OCI-LY3 (cell line): ENCODE measurements at regions not wholly inside any gene's neighbourhood (a gene's known extent, or its start where the extent isn't known, plus 50 kb on each side); places are given as distances from the start of the nearest gene placed in this dataset.
A peak's percentile ranks its signal among the peaks of the same experiment; 100 is the strongest.

Source experiments
- H2AFZ ChIP-seq: fragments of 200-600, 300-600 bp; shearing (Covaris generic); 2 replicates; pipeline ENCODE4 v1.6.0; 2014; ENCODE audit warnings: antibody characterized with exemption, low read depth, low read length
- H3K27ac ChIP-seq: fragments of 200-600, 300-600 bp; sonication (generic); 2 replicates; pipeline ENCODE4 v1.5.1; 2014; ENCODE audit warnings: mild to moderate bottlenecking, low read length, moderate library complexity, mixed read lengths
- H3K27me3 ChIP-seq: fragments of 200-600, 300-600 bp; sonication (generic); 2 replicates; pipeline ENCODE4 v1.6.1; 2014; ENCODE audit warnings: low read depth, low read length, mixed read lengths
- H3K36me3 ChIP-seq: fragments of 200-600, 300-600 bp; sonication (generic); replicated peaks from 2 replicates; pipeline ENCODE3; 2014; ENCODE audit warnings: low read depth, low read length, mixed read lengths
- H3K4me1 ChIP-seq: fragments of 300-600, 200-600 bp; sonication (generic); 2 replicates; pipeline ENCODE4 v1.6.1; 2014; ENCODE audit warnings: low read length, mixed read lengths
- H3K4me2 ChIP-seq: fragments of 200-600, 300-600 bp; sonication (generic); 2 replicates; pipeline ENCODE4 v1.6.1; 2014; ENCODE audit warnings: low read length, mixed read lengths
- H3K4me3 ChIP-seq: fragments of 300-600, 200-600 bp; sonication (generic); 2 replicates; pipeline ENCODE4 v1.5.1; 2014; ENCODE audit warnings: antibody characterized with exemption, mild to moderate bottlenecking, low read length, moderate library complexity
- H3K79me2 ChIP-seq: fragments of 300-600, 200-600 bp; shearing (Covaris generic); 2 replicates; pipeline ENCODE4 v1.6.1; 2014; ENCODE audit warnings: mild to moderate bottlenecking, low read length, mixed read lengths
- H3K9ac ChIP-seq: fragments of 300-600, 200-600 bp; shearing (Covaris generic); 2 replicates; pipeline ENCODE4 v1.6.0; 2014; ENCODE audit warnings: mild to moderate bottlenecking, low read length, moderate library complexity
- H3K9me3 ChIP-seq: fragments of 200-600, 300-600 bp; shearing (Covaris generic); 2 replicates; pipeline ENCODE4 v1.6.1; 2014; ENCODE audit warnings: low read length, mixed read lengths; ENCODE audit not compliant: insufficient read depth
- H4K20me1 ChIP-seq: fragments of 200-600, 300-600 bp; sonication (generic); 2 replicates; pipeline ENCODE4 v1.6.1; 2016; ENCODE audit warnings: low read length, mixed read lengths; ENCODE audit not compliant: insufficient read depth
- EZH2phosphoT487 ChIP-seq: fragments of 200-600 bp; shearing (Covaris generic); IDR thresholded peaks from 2 replicates; pipeline ENCODE4 v1.6.1; 2018; ENCODE audit warnings: antibody characterized with exemption, mixed run types, low read depth
- TF ChIP-seq, protein P1 (sequence below): fragments of 200-600, 300-600 bp; sonication (generic); IDR thresholded peaks from 2 replicates; pipeline ENCODE4 v1.5.1; 2014; ENCODE audit warnings: antibody characterized with exemption, low read length, low read depth

DNA sequence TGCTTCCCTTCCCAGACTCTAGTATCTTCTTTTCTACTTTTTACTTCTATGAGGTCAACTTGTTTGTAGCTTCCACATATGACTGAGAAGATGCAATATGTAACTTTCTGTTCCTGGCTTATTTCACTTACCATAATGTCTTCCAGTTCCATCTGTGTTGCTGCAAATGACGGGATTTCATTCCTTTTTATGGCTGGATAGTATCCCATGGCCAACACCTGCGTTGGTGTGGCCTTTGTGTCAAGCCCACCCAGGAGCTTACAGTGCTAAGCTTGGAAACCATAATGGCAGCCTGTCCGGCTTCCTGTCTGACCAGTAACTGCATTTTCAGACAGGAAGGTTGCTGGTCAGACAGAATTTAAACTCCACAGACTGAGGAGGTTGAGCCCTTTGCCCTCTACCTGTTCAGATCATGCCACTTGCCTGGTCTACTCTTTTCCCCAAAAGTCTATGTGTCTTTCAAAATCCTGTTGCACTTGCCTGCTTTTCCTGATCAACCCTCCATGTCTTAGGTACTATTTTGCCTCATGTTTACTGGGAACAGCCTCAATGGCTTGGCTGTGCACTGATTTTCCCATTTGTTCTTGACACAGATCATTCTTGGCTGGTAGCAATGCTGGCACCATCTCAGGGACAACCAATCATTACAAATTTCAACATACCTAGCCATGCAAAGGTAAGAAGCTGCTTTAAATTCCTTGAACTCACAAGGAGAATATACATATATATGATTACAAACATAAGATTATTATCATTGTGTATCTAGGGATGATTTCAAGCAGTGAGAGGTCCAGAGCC lies 114.3 kb upstream of the PLEKHG1 start:
- Histone ChIP-seq H3K4me2 (no peak overlapping the region), H3K9me3 (no peaks in the 10 kb centered on the region), H3K9ac (no peak overlapping the region), H3K4me1 (peaks cover 10% of the 10 kb centered on the region), H3K4me3 (no peak overlapping the region), H3K36me3 (no peaks in the 10 kb centered on the region), H3K27me3 (peaks cover 5% of the 10 kb centered on the region), H2AFZ (no peak overlapping the region), H4K20me1 (no peaks in the 10 kb centered on the region), H3K79me2 (no peaks in the 10 kb centered on the region), H3K27ac (no peak overlapping the region)
- TF ChIP-seq, protein P1, sequence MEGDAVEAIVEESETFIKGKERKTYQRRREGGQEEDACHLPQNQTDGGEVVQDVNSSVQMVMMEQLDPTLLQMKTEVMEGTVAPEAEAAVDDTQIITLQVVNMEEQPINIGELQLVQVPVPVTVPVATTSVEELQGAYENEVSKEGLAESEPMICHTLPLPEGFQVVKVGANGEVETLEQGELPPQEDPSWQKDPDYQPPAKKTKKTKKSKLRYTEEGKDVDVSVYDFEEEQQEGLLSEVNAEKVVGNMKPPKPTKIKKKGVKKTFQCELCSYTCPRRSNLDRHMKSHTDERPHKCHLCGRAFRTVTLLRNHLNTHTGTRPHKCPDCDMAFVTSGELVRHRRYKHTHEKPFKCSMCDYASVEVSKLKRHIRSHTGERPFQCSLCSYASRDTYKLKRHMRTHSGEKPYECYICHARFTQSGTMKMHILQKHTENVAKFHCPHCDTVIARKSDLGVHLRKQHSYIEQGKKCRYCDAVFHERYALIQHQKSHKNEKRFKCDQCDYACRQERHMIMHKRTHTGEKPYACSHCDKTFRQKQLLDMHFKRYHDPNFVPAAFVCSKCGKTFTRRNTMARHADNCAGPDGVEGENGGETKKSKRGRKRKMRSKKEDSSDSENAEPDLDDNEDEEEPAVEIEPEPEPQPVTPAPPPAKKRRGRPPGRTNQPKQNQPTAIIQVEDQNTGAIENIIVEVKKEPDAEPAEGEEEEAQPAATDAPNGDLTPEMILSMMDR, result no peak
- no peak for TF ChIP-seq EZH2phosphoT487

DNA sequence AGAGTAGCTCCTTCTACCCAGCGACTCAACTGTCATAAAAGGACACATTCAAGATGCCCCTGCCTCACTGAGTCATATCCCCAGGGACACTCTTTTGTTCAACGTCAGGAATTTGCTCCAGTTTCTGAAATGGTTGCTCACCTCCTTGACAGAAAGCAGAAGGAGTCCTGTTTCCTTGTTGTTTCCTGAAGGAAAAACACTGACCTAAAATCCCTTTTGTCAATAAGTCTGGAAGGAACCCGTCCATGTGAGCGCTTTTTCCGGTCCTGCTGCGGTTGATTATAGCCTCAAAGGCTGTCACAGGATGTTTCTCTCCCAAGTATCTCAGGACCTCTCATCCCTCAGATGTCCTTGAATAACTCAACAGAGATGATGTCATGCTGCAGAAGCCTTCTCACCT lies 113.6 kb upstream of the PLEKHG1 start:
- Histone ChIP-seq H3K27ac (no peak overlapping the region), H3K4me3 (no peak overlapping the region), H3K36me3 (no peaks in the 10 kb centered on the region), H2AFZ (no peak overlapping the region), H3K9me3 (no peaks in the 10 kb centered on the region), H4K20me1 (no peaks in the 10 kb centered on the region), H3K4me1 (peaks cover 16% of the 10 kb centered on the region), H3K79me2 (no peaks in the 10 kb centered on the region), H3K27me3 (peaks cover 7% of the 10 kb centered on the region), H3K4me2 (no peak overlapping the region), H3K9ac (no peak overlapping the region)
- no peak for TF ChIP-seq EZH2phosphoT487
- TF ChIP-seq, protein P1, result no peak

DNA sequence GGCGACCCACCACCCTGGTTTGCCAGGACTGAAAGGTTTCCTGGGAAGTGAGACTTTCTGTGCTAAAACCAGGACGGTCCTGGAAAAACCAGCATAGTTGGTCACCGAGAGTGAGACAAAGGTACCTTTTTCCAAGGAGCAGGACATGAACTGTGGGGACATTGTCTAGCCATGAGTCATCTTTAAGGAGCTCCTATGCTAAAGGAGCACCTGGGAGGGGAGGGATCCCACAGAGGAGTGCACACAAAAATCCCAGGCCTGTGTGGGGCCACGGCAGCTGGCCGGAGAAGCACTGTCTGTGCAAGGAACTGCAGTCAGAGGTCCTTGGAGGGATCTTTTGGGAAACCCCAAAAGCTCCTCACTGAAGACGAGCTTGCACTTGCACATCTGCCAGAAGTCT lies 109.1 kb upstream of the PLEKHG1 start:
- Histone ChIP-seq H3K27me3 (peaks cover 7% of the 10 kb centered on the region), H3K4me2 (peak overlapping the region; percentile 73), H3K9ac (0 out of 2 replicates have a peak overlapping the region, but pooled peaks have one; percentile 20), H3K9me3 (no peaks in the 10 kb centered on the region; the same call in 1 of the 2 replicates), H3K27ac (no peak overlapping the region), H2AFZ (peak overlapping the region; percentile 27; the same call in 1 of the 2 replicates), H3K4me1 (peaks cover 25% of the 10 kb centered on the region), H3K36me3 (no peaks in the 10 kb centered on the region), H4K20me1 (no peaks in the 10 kb centered on the region), H3K4me3 (peak overlapping the region; percentile 66; the same call in 1 of the 2 replicates), H3K79me2 (no peaks in the 10 kb centered on the region)
- TF ChIP-seq, protein P1, result no peak
- TF ChIP-seq EZH2phosphoT487, result no peak

DNA sequence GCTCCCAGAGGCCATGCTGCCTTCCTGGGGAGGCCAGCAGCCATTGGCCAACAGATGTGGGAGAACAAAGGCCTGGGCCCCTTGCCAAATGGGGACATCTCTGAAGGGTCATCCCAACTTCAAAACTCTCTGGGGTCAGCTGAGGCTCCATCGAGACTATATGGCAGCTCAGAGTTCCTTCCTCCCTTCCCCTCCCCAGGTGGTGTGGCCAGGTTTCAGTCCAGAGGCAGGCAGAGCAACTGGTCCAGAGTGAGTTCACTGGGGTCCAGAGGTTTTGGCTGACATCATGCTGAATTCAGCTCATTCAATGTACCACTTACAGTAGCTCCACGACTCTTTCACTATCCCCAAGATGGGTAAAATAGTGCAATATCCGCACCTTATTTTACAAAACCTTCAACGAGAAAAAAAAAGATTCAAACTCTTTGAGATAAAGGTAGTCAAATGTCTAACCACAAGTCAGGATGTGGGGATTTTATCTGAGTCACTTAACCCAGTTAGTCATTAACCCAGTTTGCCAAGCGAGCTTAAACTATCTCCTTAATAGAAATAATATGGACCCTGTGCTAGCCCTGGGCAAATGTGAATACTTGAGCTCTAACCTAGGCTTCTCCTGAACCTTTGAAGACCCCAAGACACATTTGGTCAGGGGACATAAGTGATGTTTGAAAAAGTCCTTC lies 108.4 kb upstream of the PLEKHG1 start:
- H3K4me3 ChIP-seq, result peak overlapping the region; percentile 66

More for the DNA sequence above, 108.4 kb upstream of the PLEKHG1 start:
- H4K20me1 ChIP-seq, result no peaks in the 10 kb centered on the region
- H3K79me2 ChIP-seq, result no peaks in the 10 kb centered on the region
- peak overlapping the region; percentile 73 for H3K4me2 ChIP-seq
- peaks cover 25% of the 10 kb centered on the region for H3K4me1 ChIP-seq
- H2AFZ ChIP-seq, result peak overlapping the region; percentile 27; the same call in 1 of the 2 replicates
- H3K27me3 ChIP-seq, result peaks cover 7% of the 10 kb centered on the region
- no peaks in the 10 kb centered on the region for H3K36me3 ChIP-seq
- H3K9me3 ChIP-seq, result no peaks in the 10 kb centered on the region; the same call in 1 of the 2 replicates
- TF ChIP-seq, protein P1, result no peak
- TF ChIP-seq EZH2phosphoT487, result no peak
- H3K27ac ChIP-seq, result peak overlapping the region; percentile 48
- H3K9ac ChIP-seq, result peak overlapping the region; percentile 32; the same call in 1 of the 2 replicates
